GM18861 (cell line): ENCODE measurements at regions not wholly inside any gene's neighbourhood (a gene's known extent, or its start where the extent isn't known, plus 50 kb on each side); places are given as distances from the start of the nearest gene placed in this dataset.
"Not testable (repeated sequence)": the region's sequence is repeated elsewhere in the genome, so short reads cannot be mapped to it uniquely, and the experiment has no call there.

Experiments used
- ATAC-seq: cut with Tn5 transposase; IDR thresholded peaks from one replicate; pipeline ENCODE4 v1.9.1; 2021; ENCODE audit not compliant: unreplicated experiment

DNA sequence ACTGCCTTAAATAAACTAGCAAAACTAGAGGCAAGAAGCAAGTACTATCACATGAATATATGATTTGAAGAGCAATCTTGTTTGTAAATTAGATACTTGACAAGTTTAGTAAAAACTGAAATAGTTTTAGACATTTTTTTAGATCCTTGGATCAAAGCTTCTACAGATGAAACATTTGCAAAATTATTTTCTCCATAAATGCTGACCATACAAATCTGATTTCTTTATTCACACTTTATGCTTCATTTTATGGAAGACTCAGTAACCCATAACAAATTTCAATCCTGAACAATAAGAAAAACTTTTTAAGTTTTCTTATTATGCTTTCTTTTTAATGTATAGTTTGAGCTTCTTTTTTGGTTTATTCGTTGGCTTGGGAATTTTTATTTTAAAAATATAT lies 750.2 kb upstream of the SLITRK5 start:
- no peak for ATAC-seq

DNA sequence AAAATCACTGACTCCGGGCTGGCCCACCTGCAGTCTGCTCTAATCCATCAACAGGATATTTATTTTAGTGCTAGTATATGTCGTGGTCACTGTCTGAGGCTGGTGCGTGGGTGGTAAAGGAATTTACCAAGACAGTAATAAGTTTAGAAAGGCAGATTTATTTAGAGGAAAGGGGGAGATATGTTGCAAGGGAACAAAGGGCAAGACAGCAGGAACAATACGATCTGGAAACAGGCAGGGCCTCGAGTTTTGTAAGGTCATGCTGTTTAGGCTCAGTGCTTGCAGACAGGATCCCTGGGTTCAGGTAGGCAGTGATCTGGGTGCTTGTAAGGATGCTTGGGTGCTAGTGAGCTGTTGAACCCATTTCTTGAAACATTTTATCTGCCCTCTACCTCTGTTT lies 748.2 kb upstream of the SLITRK5 start:
- no peak for ATAC-seq

GRCh38 chr13:86926916-86927315 lies 744.3 kb upstream of the SLITRK5 start:
- not testable (repeated sequence) for ATAC-seq

GRCh38 chr13:86932776-86933334 lies 738.3 kb upstream of the SLITRK5 start:
- ATAC-seq: no peak

DNA sequence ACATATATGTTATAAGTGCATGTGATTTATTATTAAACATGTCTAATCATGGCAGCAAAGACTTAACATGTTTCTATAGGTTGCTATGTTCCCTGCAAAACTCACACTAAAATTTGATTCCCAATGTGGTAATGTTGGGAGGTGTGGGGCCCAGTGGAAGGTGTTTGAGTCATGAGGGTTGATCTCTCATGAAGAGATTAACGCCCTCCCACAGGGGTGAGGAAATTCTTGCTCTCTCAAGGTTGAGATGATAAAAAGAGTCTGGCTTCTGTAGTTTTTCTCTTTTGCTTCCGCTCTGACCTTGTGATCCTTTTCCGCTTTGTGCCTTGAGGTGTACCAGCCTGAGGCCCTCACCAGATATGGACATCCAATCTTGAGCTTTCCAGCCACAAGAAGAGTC lies 737.5 kb upstream of the SLITRK5 start:
- ATAC-seq: no peak

DNA sequence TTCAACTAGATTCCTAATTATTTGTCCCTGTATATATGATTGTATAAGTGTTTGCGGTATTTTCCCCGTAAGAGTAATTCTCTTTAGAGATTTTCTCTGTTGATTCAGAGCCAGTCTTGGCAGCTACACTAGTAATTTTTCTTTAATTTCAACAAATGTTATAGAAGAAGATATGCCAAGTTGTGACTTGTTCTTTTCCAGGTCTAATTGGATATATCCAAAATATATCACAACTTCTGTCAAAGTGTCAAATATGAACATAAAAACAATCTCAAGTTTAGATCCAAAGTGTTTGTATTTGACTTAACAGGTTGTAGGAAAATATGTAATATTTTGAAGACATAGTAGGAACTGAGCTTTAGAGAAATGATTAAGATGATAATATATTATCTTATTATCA lies 733.9 kb upstream of the SLITRK5 start:
- ATAC-seq: no peak

DNA sequence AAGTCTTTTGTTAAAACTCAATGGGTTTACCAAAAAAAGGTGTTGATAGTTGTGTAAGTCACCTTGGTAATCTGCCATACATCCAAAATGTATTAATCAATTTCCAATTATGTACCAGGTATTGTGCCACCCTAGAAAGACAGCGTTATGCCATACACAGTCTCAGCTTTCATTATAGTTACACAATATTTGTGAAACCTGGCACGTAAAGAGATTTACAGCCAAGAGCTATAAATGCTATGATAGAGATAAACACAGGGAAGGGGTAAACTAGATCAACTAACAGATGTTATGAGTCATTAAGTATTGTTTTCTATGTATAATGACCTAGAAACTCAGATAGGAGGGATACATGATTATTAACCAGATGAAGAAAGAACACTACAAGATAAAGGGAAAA lies 725.6 kb upstream of the SLITRK5 start:
- ATAC-seq: no peak

- no peak for ATAC-seq
Measured at GRCh38 chr13:86946734-86947133, 724.4 kb upstream of the SLITRK5 start.

DNA sequence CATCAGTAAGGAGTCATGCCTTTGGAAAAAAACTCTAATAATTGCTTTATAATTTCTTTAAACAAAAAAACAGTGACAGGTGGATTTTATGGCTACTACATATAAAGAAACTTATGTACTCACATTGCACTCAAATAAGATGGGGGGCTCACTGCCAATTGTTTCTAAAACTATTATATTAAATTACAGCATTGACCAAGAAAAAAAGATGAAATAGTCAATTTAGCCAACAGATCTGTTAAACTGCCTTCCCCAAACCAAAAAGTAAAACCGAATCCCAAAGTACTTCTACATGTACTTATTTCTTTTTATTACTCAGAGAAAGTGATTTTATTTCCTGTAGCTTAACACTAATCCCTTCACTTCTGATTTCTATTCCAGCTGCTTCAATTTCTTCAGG lies 716.8 kb upstream of the SLITRK5 start:
- no peak for ATAC-seq

DNA sequence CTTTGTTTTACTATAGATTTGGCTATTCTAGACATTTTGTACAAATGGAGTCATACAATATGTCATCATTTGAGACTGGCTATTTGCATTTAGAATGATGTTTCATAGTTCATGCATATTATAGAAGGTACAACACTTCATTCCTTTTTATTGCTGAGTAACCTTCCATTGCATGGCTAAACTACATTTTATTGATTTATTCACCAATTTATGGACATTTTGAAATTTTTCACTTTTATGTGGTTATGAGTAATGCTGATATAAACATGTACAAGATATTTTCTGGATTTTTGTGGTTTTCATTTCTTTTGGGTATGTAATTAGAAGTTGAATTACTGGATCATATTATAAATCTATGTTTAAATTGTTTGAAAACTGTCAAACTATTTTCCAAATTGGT lies 710.3 kb upstream of the SLITRK5 start:
- ATAC-seq: no peak

DNA sequence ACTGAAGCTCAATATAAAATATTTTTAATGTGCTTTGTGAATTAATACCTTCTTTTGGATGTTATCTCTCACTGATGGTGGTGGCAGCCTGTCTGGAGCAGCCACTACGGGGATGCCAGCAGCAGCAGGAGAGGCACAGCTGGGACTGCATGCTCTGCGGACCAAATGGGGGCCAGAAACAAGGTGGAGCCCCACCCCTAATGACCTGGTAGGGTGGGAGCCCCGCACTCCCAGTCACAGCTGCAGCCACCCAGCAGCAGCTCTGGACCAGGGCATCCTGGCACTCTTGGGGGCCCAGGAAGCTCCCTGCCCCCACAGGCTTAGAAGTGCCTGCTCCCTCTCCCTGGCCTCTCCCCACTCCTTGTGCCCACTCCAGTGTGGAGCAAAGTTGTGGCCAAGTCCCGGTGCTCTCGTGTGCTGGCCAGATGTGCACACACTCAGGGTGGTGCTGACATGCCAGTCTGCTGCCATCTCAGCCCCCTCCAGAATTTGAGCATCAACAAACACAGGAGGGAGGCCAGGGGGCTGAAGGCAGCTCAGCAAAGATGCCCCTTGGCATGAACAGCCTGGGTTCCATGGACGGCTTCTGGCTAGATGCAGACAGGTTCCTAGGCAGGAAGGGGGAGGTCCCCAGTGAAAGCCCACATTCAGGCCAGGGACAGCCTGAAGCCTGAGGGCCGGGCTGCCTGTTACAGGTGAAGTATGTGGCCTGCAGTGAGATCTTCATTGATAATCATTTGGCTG lies 696.7 kb upstream of the SLITRK5 start:
- ATAC-seq: no peak

- ATAC-seq: no peak
Measured at GRCh38 chr13:86974995-86975328, 696.2 kb upstream of the SLITRK5 start.

DNA sequence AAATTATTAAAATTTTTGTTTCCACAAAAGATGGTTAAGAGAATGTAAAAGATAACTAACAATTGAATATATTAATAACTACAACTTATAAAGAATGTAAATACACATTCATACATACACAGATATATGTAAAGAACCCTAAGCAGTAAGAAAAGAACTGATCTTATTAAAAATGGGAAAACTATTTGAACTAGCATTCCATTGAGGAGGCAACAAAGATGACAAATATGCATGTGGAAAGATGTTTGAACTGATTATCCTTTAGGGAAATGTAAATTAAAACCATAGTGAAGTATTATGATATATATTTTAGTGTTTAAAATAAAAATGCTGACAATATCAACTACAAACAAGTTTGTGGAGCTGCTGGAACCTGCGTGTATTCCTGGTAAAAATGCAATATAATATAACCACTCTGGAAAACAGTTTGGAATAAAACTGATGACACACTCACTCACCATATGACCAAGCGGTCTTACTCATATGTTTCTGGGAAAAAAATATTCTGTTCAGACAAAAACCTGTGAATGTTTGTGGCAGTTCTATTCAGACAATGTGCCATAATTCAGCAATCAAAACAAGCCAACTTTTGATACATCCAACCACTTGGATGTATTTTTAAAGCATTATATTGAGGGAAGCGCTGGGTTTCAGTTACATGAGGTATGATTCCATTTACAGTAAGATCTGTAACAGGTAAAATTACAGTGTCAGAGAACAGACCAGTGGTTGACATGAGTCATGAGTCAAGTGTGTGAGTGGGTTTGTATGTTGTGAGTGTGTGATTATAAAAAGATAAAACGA lies 694.4 kb upstream of the SLITRK5 start:
- ATAC-seq: no peak

DNA sequence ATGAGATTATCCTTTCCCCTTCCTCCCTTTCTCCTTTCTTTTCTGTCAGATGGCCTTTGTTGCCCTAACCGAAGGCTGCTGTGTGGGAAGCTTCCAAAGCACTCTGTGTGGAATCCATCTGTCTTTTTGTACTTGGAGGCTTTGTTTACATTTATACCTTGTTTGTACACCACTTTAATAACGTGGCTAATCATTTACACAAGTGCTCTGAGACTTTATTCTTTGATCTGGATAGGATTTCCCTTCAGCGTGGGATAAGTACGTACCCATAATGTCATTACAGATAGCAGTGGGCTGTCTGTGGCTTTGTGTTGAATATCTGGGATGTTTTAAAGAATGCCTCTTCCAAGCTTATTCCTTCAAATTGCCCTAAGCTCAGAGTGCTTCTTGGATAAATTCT lies 684.7 kb upstream of the SLITRK5 start:
- ATAC-seq: no peak

GRCh38 chr13:86992251-86992650 lies 678.9 kb upstream of the SLITRK5 start:
- ATAC-seq: no peak

DNA sequence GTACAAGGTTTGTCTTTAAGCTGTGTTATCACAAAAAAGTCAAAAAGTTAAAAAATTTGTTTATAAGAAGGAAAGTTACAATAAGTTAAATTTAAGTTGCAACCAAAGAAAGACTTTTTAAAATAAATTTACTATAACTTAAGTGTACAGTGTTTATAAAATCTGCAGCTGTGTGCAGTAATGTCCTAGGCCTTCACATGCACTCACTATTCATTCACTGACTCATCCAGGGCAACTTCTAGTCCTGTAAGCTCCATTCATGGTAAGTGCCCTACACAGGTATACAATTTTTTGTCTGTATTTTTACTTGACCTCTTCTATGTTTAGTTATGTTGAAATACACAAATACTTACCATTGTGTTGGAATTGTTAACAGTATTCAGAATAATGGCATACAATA lies 667.9 kb upstream of the SLITRK5 start:
- ATAC-seq: no peak

GRCh38 chr13:87005511-87005910 lies 665.7 kb upstream of the SLITRK5 start:
- ATAC-seq: no peak

DNA sequence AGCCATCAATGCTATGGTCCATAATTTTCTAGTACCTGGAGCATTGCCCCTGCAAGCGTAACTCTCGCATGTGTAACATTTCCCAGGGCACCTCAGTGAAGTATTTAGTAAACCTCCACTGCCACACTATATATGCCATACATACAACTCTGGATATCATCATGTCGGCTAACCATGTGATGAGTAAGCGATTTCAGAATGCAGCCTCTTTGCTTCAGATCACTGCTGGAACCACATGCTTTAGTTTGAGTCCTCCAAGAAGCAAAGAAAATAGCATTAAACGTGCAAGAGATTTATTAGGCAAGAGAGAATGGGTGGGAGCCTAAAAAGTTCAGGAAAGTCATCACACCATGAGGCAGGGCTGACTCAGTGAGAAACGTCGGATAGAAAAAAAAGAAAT lies 635.6 kb upstream of the SLITRK5 start:
- no peak for ATAC-seq

- no peak for ATAC-seq
Measured at GRCh38 chr13:87042946-87043345, 628.2 kb upstream of the SLITRK5 start.

GRCh38 chr13:87052731-87053130 lies 618.4 kb upstream of the SLITRK5 start:
- no peak for ATAC-seq

DNA sequence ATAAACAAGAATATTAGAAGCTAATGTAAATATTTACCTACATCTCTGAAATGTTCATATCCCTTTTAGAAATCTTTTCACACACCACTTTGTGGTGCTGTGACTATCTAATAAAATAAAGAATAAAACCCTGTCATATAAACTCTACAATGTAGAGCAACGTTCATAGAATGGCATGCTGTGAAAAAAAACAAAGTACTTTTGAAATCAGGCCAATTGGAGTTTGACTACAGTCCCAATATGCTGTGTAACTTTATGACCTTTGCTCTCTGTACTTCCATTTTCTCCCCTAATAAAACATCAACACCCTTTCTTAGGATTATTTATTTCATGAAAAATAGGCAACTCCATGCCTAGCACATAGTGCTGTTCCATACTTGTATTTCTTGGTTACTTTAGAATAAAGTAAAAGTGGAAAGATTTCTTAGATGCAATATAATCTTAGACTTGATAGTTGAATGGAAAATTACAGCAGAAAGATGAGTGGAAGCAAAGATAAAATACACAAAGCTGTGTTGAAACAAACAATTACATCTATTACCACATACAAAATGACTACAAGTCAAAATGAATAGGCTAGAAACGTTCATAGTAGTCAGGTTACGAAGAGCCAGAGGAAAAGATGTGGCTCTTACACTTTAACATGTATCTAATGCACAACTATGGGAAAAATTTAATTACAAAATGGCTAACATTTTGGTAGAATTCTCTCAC lies 613.2 kb upstream of the SLITRK5 start:
- ATAC-seq: no peak
